HepG2 (cell line): ENCODE measurements at regions not wholly inside any gene's neighbourhood (a gene's known extent, or its start where the extent isn't known, plus 50 kb on each side); places are given as distances from the start of the nearest gene placed in this dataset.

ENCODE experiments used
- ATAC-seq: fragments of 200-7000 bp; cut with Tn5 transposase; 3 replicates; pipeline ENCODE4 v1.9.1; 2020; ENCODE audit warnings: mild to moderate bottlenecking, moderate library complexity
- BruUV-seq: library from RNA; stranded (reverse); fragments of 400-500 nt; replicated peaks from 2 replicates; lab custom pipeline; 2021; lab: Mats Ljungman, UMichigan
- CTCF ChIA-PET: fragments of 300-600 bp; formaldehyde crosslinking; extraction: SDS; loops from one replicate; lab custom pipeline; 2021; ENCODE audit warnings: low total read pairs, inconsistent platforms, low intra/inter-chr PET ratio; lab: Yijun Ruan, JAX
- POLR2A ChIA-PET: fragments of 350-600 bp; sonication (Branson Sonifier 250); formaldehyde crosslinking; loops from one replicate; lab custom pipeline; 2020; ENCODE audit warnings: antibody characterized with exemption, inconsistent platforms; lab: Yijun Ruan, JAX
- DNase-seq: peaks from one replicate; pipeline ENCODE4 v3.0.0-alpha.2; 2015; ENCODE audit warnings: low spot score
- FAIRE-seq: peaks from 3 replicates; lab custom pipeline; 2011; peaks lifted over from hg19 to GRCh38; lab: Jason Lieb, UNC
- H2AFZ ChIP-seq: one replicate; pipeline ENCODE4 v1.6.1; 2011; ENCODE audit warnings: low read length, inconsistent platforms
- H3K27ac ChIP-seq: fragments of 300-600 bp; 3 replicates; pipeline ENCODE4 v1.8.0; 2011; ENCODE audit warnings: mixed run types, mild to moderate bottlenecking, mixed read lengths, low read length, inconsistent platforms; ENCODE audit not compliant: insufficient read depth; ENCODE audit errors: extremely low read length
- H3K27me3 ChIP-seq, 2 experiments: fragments of 200-600 bp in 1 of 2; 2 replicates in 1 of 2; 3 replicates in 1 of 2; pipeline versions ENCODE4 v1.6.0 to v1.8.0; 2011; ENCODE audit warnings: low read length in 2 of 2, mild to moderate bottlenecking in 2 of 2, moderate library complexity in 2 of 2, inconsistent platforms in 1 of 2; ENCODE audit not compliant: insufficient read depth in 2 of 2, control insufficient read depth in 1 of 2
- H3K36me3 ChIP-seq, 2 experiments: fragments of 200-600 bp in 1 of 2; replicated peaks in 1 of 2; 2 replicates in 1 of 2; 3 replicates in 1 of 2; pipeline versions ENCODE4 v1.5.1 to v1.8.0; 2011; ENCODE audit warnings: low read length in 2 of 2, inconsistent platforms in 1 of 2; ENCODE audit not compliant: insufficient read depth in 2 of 2, control insufficient read depth in 1 of 2
- H3K4me1 ChIP-seq: 2 replicates; pipeline ENCODE4 v1.5.1; 2012; ENCODE audit warnings: low read length, inconsistent platforms; ENCODE audit not compliant: insufficient read depth
- H3K4me2 ChIP-seq: 2 replicates; pipeline ENCODE4 v1.6.0; 2011; ENCODE audit warnings: low read depth, low read length, inconsistent platforms
- H3K4me3 ChIP-seq, 3 experiments: fragments of 200-600 bp in 1 of 3; sonication (generic), shearing (Covaris generic) in 1 of 3; replicated peaks in 1 of 3; 2 replicates each; pipeline ENCODE4 v1.5.1; 2011 to 2016; ENCODE audit warnings: low read length in 3 of 3, inconsistent platforms in 2 of 3, low read depth in 2 of 3, mild to moderate bottlenecking in 2 of 3, control low read depth in 1 of 3, mixed read lengths in 1 of 3; ENCODE audit not compliant: insufficient read depth in 1 of 3
- H3K79me2 ChIP-seq: one replicate; pipeline ENCODE4 v1.6.1; 2011; ENCODE audit warnings: low read length, inconsistent platforms; ENCODE audit not compliant: insufficient read depth
- H3K9ac ChIP-seq: 2 replicates; pipeline ENCODE4 v1.6.0; 2011; ENCODE audit warnings: mild to moderate bottlenecking, low read depth, low read length, inconsistent platforms; ENCODE audit not compliant: insufficient read depth
- H3K9me3 ChIP-seq: 2 replicates; pipeline ENCODE4 v1.5.1; 2012; ENCODE audit warnings: mild to moderate bottlenecking, low read length
- H4K20me1 ChIP-seq: 2 replicates; pipeline ENCODE4 v1.6.0; 2011; ENCODE audit warnings: inconsistent platforms, mild to moderate bottlenecking, low read length, moderate library complexity; ENCODE audit not compliant: insufficient read depth
- HNRNPH1 ChIP-seq: fragments of 200-400 bp; formaldehyde crosslinking; optimal IDR thresholded peaks from 2 replicates; pipeline ENCODE3; 2017; ENCODE audit warnings: mild to moderate bottlenecking, low read depth, low read length
- HOXD1 ChIP-seq: sonication (generic); formaldehyde crosslinking; IDR thresholded peaks from 2 replicates; pipeline ENCODE4 v1.5.0; 2020; ENCODE audit warnings: missing genetic modification reagents
- JARID2 ChIP-seq: sonication (generic); formaldehyde crosslinking; IDR thresholded peaks from 2 replicates; pipeline ENCODE4 v1.8.1; 2023; ENCODE audit warnings: missing genetic modification reagents, inconsistent platforms; ENCODE audit not compliant: insufficient replicate concordance
- KLF6 ChIP-seq: IDR thresholded peaks from 2 replicates; pipeline ENCODE4 v1.8.0; 2016; ENCODE audit warnings: missing biosample characterization, missing genetic modification reagents
- NFYB ChIP-seq: sonication (generic); formaldehyde crosslinking; IDR thresholded peaks from 2 replicates; pipeline ENCODE4 v1.4.0; 2020; ENCODE audit warnings: missing genetic modification reagents
- NFYC ChIP-seq: IDR thresholded peaks from 2 replicates; pipeline ENCODE4 v1.6.1; 2016; ENCODE audit warnings: missing genetic modification reagents, missing compliant biosample characterization
- POLR2A ChIP-seq, 2 experiments: IDR thresholded peaks; 2 replicates each; pipeline ENCODE4 v1.6.1; 2011; ENCODE audit warnings: low read depth in 2 of 2, low read length in 2 of 2, mild to moderate bottlenecking in 1 of 2, moderate library complexity in 1 of 2; ENCODE audit not compliant: insufficient read depth in 1 of 2
- SRSF9 ChIP-seq: fragments of 200-400 bp; formaldehyde crosslinking; IDR thresholded peaks from 2 replicates; pipeline ENCODE4 v1.6.1; 2018; ENCODE audit warnings: borderline replicate concordance, mild to moderate bottlenecking, low read depth, low read length; ENCODE audit not compliant: insufficient read depth, poor library complexity, severe bottlenecking
- ZBTB38 ChIP-seq: sonication (generic); formaldehyde crosslinking; IDR thresholded peaks from 2 replicates; pipeline ENCODE4 v1.5.1; 2020; ENCODE audit warnings: mild to moderate bottlenecking, missing genetic modification reagents
- ZFP36L2 ChIP-seq: sonication (generic); formaldehyde crosslinking; IDR thresholded peaks from 2 replicates; pipeline ENCODE4 v1.4.0; 2020; ENCODE audit warnings: missing genetic modification reagents
- ZNF205 ChIP-seq: IDR thresholded peaks from 2 replicates; pipeline ENCODE4 v1.6.1; 2018; ENCODE audit warnings: missing biosample characterization, missing genetic modification reagents
- ZNF230 ChIP-seq: sonication (generic); formaldehyde crosslinking; IDR thresholded peaks from 2 replicates; pipeline ENCODE4 v1.4.0; 2020; ENCODE audit warnings: mild to moderate bottlenecking, missing genetic modification reagents
- ZNF317 ChIP-seq: sonication (generic); formaldehyde crosslinking; IDR thresholded peaks from 2 replicates; pipeline ENCODE4 v1.5.0; 2020; ENCODE audit warnings: mild to moderate bottlenecking, missing genetic modification reagents
- ZNF484 ChIP-seq: sonication (generic); formaldehyde crosslinking; IDR thresholded peaks from 2 replicates; pipeline ENCODE4 v1.5.1; 2020; ENCODE audit warnings: mild to moderate bottlenecking, low read depth, missing genetic modification reagents, borderline replicate concordance
- ZNF747 ChIP-seq: sonication (generic); formaldehyde crosslinking; IDR thresholded peaks from 2 replicates; pipeline ENCODE4 v1.8.1; 2023; ENCODE audit warnings: missing genetic modification reagents, mild to moderate bottlenecking, borderline replicate concordance
- ZNF777 ChIP-seq: sonication (generic); formaldehyde crosslinking; IDR thresholded peaks from 2 replicates; pipeline ENCODE4 v1.4.0; 2020; ENCODE audit warnings: missing genetic modification reagents
- ZNF792 ChIP-seq: IDR thresholded peaks from 2 replicates; pipeline ENCODE4 v1.6.1; 2016
- WGBS: methylation state at CpG from one replicate; pipeline ENCODE4 v1.1.6; 2017; ENCODE audit warnings: low lambda C conversion rate; 5-methylcytosine and 5-hydroxymethylcytosine counted together
- in situ Hi-C: cut with HindIII; loops from 2 replicates; pipeline ENCODE4 v1.10.0; 2017; ENCODE audit warnings: low pct_unique_long_range_greater_than_20kb; ENCODE audit not compliant: extremely low pct_ligation_motif_present
- intact Hi-C: fragments of 100-400 bp; cut with micrococcal nuclease; formaldehyde crosslinking; loops from one replicate; pipeline ENCODE4 v1.10.0; 2022; ENCODE audit not compliant: unreplicated experiment
- TF ChIP-seq, protein P1 (sequence below): sonication (generic); formaldehyde crosslinking; IDR thresholded peaks from 2 replicates; pipeline ENCODE4 v1.4.0; 2020; ENCODE audit warnings: mild to moderate bottlenecking, missing genetic modification reagents
- TF ChIP-seq, protein P2 (sequence below): sonication (generic); formaldehyde crosslinking; IDR thresholded peaks from 2 replicates; pipeline ENCODE4 v1.9.0; 2021; ENCODE audit warnings: missing genetic modification reagents, borderline replicate concordance
- TF ChIP-seq, protein P3 (sequence below): IDR thresholded peaks from 2 replicates; pipeline ENCODE4 v1.6.1; 2016
- TF ChIP-seq, protein P4 (sequence below): sonication (generic); formaldehyde crosslinking; IDR thresholded peaks from 2 replicates; pipeline ENCODE4 v1.4.0; 2020; ENCODE audit warnings: missing genetic modification reagents, borderline replicate concordance

DNA sequence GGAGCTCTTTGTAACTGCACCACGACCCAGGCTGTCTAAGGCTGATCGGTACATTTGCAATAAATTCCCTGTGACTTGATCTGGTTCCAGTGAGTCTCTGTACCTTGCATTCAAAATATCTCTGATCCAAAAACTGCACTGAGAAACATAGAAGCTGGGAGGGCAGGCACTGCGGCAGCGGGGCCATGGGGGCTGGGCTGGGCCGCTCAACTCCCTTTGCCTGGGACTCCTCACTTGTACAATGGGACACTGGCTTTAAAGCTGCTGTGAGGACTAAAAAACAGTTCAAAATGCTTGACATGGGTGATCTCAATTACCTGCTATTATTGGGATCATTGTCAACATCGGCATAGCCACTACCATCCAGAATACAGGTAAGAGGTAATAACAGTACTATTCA, 644.0 kb downstream of the AJAP1 start (continued):
- TF ChIP-seq JARID2 = no peak
- TF ChIP-seq HOXD1 (CRISPR knock-in tag) = no peak
- TF ChIP-seq, all 625 proteins: peak for 0

DNA sequence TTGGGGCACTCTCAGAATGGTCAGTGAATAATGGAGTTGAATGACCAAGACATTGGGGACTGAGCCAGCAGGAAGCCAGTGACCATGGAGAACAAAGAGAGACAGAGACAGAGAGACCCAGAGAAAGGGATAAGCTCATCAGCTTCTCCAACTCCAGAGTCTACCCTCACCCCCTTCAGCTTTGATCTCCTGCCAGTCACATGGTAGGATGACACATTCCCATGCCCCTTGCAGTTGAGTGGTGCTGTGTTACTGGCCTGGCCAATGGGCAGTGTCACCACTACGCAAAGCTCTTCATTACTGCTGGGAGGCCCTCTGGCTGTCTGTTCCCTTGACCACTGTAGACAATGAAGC, 643.5 kb downstream of the AJAP1 start:
- whole genome bisulfite sequencing = 0% methylated on average over 1 of the region's 1 CpG
- no TSS peak for BruUV-seq
- DNase-seq = no peak
- no peak for ATAC-seq
- no peaks in the 10 kb centered on the region for H3K79me2 ChIP-seq
- H4K20me1 ChIP-seq = no peaks in the 10 kb centered on the region
- intact Hi-C loops (no loop called here), in situ Hi-C loops (no loop called here)
- H3K9ac ChIP-seq = no peak overlapping the region
- H3K27me3 ChIP-seq = peaks cover 0 to 10% of the 10 kb centered on the region in 2 experiments; a peak in 3 of 5 replicates
- no peak overlapping the region for H3K27ac ChIP-seq
- H3K4me2 ChIP-seq = no peak overlapping the region
- no peaks in the 10 kb centered on the region for H3K4me1 ChIP-seq
- no peak overlapping the region for H2AFZ ChIP-seq
- H3K4me3 ChIP-seq = no peak overlapping the region
- POLR2A ChIA-PET = no interaction called here
- CTCF ChIA-PET = no interaction called here
- peaks cover 6% of the 10 kb centered on the region for H3K9me3 ChIP-seq
- H3K36me3 ChIP-seq = no peaks in the 10 kb centered on the region
- FAIRE-seq = no peak
- TF ChIP-seq, protein P1, sequence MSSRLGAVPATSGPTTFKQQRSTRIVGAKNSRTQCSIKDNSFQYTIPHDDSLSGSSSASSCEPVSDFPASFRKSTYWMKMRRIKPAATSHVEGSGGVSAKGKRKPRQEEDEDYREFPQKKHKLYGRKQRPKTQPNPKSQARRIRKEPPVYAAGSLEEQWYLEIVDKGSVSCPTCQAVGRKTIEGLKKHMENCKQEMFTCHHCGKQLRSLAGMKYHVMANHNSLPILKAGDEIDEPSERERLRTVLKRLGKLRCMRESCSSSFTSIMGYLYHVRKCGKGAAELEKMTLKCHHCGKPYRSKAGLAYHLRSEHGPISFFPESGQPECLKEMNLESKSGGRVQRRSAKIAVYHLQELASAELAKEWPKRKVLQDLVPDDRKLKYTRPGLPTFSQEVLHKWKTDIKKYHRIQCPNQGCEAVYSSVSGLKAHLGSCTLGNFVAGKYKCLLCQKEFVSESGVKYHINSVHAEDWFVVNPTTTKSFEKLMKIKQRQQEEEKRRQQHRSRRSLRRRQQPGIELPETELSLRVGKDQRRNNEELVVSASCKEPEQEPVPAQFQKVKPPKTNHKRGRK = no peak
- TF ChIP-seq POLR2A (IDR thresholded peaks at IDR 0.05; ENCODE audit: insufficient read depth in 1 of 2, low read depth in 2 of 2, low read length in 2 of 2) (no peak), ZNF230 (CRISPR knock-in tag) (no peak), KLF6 (CRISPR knock-in tag) (no peak), ZNF205 (CRISPR knock-in tag) (no peak), SRSF9 (no peak), HNRNPH1 (no peak), ZNF777 (CRISPR knock-in tag) (no peak), ZNF484 (CRISPR knock-in tag) (no peak), ZNF792 (CRISPR knock-in tag) (no peak), NFYB (CRISPR knock-in tag) (no peak), ZNF317 (CRISPR knock-in tag) (no peak), NFYC (CRISPR knock-in tag) (no peak), ZNF747 (CRISPR knock-in tag) (no peak), ZBTB38 (CRISPR knock-in tag) (no peak), ZFP36L2 (CRISPR knock-in tag) (no peak)
- TF ChIP-seq, protein P2, sequence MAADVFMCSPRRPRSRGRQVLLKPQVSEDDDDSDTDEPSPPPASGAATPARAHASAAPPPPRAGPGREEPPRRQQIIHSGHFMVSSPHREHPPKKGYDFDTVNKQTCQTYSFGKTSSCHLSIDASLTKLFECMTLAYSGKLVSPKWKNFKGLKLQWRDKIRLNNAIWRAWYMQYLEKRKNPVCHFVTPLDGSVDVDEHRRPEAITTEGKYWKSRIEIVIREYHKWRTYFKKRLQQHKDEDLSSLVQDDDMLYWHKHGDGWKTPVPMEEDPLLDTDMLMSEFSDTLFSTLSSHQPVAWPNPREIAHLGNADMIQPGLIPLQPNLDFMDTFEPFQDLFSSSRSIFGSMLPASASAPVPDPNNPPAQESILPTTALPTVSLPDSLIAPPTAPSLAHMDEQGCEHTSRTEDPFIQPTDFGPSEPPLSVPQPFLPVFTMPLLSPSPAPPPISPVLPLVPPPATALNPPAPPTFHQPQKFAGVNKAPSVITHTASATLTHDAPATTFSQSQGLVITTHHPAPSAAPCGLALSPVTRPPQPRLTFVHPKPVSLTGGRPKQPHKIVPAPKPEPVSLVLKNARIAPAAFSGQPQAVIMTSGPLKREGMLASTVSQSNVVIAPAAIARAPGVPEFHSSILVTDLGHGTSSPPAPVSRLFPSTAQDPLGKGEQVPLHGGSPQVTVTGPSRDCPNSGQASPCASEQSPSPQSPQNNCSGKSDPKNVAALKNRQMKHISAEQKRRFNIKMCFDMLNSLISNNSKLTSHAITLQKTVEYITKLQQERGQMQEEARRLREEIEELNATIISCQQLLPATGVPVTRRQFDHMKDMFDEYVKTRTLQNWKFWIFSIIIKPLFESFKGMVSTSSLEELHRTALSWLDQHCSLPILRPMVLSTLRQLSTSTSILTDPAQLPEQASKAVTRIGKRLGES (CRISPR knock-in tag) = no peak
- TF ChIP-seq, protein P3, sequence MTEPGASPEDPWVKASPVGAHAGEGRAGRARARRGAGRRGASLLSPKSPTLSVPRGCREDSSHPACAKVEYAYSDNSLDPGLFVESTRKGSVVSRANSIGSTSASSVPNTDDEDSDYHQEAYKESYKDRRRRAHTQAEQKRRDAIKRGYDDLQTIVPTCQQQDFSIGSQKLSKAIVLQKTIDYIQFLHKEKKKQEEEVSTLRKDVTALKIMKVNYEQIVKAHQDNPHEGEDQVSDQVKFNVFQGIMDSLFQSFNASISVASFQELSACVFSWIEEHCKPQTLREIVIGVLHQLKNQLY (CRISPR knock-in tag) = no peak
- TF ChIP-seq, protein P4, sequence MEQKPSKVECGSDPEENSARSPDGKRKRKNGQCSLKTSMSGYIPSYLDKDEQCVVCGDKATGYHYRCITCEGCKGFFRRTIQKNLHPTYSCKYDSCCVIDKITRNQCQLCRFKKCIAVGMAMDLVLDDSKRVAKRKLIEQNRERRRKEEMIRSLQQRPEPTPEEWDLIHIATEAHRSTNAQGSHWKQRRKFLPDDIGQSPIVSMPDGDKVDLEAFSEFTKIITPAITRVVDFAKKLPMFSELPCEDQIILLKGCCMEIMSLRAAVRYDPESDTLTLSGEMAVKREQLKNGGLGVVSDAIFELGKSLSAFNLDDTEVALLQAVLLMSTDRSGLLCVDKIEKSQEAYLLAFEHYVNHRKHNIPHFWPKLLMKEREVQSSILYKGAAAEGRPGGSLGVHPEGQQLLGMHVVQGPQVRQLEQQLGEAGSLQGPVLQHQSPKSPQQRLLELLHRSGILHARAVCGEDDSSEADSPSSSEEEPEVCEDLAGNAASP = no peak
